NCI-H1694 treated with DMSO at 0.1 percent for 48 hours (cell line): ENCODE measurements at regions not wholly inside any gene's neighbourhood (a gene's known extent, or its start where the extent isn't known, plus 50 kb on each side); places are given as distances from the start of the nearest gene placed in this dataset.
A peak's percentile ranks its signal among the peaks of the same experiment; 100 is the strongest.

Experiments used
- DNase-seq: peaks from one replicate; lab custom pipeline; 2025; lab: John Stamatoyannopoulos, UW

DNA sequence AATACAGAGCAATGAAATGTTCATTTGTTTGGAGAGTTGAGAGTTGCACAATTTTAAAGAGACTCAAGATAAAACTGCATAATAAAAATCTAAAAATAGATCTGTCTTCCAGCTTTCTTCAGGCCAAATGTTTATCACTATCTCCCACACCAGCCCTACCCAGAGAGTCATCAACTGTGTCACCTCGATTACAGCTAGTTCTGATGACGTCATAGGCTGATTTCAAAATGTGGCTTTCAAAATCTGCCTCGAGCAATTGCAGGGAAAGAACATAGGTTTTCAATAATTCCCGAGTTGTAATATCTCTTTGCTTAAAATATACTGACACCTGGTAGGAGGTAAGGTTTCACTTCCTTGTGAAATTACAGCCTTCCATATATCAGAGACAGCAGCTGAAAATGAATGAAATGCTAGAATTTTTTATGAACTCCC is 677.6 kb upstream of the ID2 start:
- peak; percentile 55 for DNase-seq

DNA sequence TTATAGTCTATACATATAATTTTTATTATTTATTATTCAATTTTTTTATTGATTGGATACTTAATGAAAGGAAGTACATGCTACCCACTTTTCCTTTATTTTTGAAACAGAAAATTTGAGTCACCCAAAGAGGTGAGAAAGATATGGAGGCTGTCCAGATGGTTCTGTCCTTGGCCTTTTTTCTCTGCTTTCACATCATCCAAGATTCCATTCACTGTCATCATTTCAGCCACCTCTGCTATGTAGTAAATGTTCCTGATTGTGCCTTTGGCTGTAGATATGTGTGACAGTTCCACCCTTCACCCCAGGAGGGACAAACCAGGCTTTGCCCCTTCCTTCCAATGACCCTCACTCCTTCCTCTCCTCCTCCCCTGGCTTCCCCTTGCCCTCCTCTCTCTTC is 675.7 kb upstream of the ID2 start:
- no peak for DNase-seq

DNA sequence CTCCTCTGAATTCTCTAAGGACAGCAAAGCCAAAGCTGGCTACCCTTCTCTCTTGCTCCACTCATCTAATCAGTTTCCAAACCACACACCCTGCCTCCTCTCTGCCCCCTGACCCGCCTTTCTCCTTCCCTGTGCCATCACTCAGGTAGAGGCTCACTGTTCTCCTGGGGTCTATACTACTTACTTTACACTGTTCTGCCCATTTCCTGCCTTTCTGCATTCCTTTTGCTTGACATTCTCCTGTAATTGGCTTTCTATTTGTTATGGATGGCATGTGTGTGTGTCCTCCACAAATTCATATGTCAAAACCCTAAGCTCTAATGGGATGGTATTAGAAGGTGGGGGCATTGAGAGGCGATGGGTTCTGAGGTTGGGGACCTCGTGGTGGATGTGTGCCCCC is 675.2 kb upstream of the ID2 start:
- DNase-seq = no peak

DNA sequence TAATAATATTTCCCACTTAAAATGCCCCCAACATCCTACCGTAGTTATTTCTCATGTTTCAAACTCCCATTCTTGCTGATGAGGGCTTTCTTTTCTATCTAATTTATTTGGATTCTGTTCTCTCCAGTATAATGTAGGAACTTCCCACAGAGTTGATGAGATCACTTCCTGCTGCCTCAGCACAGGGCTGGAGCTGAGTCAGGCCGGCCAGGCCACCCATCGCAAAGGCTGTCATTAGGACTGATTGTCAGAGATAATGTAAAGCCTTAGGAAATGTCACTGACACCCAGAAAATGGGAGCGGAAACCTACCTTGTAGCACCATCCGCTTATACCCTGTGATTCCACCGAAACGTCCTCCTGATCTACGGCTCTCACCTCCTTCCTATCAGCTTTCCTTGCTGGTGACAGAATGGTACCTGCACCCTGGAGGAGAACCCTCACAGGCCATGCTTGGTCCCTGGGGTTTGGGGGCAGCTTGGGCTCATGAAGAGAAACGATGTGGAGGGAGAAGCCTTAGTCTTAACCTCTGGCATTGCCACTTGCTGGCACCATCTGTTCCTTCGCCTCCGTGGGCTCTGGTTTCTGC is 672.8 kb upstream of the ID2 start:
- DNase-seq = no peak

DNA sequence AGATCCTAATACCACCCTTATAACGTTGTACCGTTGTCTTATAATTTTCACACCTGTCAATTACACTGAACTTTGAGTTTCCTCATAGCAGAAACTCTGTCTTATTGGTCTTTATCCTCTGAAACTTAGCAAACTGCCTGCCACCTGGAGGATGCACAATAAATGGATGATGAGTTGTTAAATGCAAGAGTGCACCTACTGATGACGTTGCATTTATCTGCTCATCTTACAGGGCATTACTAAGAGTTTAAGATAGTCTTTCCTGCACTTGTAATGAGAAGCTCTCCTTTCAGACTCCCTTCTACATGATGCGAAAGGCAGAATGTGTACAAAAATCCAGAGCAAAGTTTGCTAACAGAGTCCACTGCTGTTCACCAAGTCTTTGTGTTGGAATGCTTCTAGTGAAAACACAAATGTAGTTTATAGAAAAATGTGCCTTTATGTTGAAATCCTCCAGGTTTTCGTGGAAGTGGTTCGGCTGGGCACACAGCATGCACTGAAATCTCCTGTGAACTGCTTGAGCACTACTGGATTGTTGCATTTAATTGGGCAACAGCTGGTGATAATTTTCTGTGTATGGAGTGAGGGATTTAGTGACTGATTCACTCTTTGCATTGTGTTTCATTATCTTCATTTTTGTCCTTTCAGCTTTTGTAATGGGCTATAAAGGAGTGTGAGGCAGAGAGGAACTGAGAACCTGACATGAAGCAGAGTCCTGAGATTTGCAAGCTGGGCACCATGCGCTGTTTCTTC is 665.8 kb upstream of the ID2 start:
- DNase-seq = peak; percentile 29

DNA sequence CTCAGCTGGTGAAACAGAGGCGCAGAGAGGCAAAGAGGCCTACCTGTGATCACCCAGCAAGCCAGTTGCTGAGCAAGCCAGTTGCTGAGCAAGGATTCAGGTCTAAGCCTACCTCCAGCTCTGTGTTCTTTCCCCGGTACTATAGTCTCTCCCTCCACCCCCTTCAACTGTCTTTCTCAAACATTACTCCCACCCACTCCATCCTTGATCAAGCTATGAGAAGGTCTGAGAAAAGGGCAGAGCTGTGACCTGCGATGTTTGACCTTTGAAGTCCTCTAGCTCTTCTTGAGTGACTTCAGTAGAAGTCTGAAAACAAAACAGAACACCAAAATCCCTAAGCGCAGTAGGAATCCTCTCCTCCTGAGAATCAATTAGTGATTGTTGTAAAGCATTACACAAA is 665.2 kb upstream of the ID2 start:
- no peak for DNase-seq

DNA sequence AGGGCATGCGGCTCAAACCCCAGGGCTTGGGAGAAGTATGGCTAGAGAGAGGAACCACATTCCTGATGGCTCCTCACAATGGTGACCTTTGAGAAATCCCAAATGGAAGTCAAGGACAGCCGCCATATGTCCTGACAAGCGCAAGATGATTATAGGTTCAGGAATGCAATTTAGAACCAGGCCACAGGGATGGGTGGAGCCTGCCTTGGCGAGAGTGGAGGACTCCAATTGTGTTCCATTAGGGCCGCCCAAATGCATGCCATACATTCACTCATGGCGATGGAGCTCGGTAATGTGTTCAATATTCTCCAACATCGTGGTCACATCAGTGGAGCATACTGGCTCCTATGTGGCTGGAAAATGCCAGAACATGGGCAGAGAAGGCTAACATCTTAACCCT is 662.9 kb upstream of the ID2 start:
- DNase-seq = no peak

DNA sequence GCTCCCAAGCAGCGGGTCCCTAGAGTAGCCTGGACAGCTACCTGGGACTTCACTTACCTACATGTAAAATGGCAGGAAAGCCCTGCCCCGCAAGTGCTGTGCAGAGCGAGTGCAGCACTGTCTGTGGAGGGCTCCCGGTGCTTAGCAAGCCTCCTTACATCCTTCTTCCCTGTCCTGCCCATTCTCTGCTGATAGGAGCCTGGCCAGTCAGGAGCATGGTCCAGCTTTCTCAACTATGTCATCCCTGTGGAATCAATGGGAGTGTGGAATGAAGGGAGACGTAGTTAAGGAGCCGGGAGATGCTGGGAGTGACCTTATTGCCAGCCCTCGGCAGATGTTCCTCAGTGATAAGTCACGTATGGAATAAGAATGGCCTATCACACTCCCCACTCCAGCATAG is 661.9 kb upstream of the ID2 start:
- DNase-seq = no peak

DNA sequence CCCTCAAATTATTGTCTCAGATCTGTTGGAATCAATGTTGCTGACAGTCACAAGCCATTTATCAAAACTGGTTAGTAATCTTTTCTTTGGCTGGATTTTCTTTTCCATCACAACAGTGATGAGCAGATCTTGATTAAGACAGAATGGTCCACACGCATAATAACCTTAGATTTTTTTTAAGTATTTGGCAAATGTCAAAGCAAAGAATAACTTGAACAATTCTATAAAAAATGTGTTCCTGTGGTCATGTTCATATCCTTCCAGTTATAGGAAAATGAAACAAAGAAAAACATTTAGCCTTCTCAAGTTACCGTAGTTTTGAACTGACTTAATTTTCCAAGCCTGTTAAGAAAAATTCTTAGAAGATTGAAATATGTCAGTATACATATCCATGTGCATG is 659.9 kb upstream of the ID2 start:
- DNase-seq = no peak

DNA sequence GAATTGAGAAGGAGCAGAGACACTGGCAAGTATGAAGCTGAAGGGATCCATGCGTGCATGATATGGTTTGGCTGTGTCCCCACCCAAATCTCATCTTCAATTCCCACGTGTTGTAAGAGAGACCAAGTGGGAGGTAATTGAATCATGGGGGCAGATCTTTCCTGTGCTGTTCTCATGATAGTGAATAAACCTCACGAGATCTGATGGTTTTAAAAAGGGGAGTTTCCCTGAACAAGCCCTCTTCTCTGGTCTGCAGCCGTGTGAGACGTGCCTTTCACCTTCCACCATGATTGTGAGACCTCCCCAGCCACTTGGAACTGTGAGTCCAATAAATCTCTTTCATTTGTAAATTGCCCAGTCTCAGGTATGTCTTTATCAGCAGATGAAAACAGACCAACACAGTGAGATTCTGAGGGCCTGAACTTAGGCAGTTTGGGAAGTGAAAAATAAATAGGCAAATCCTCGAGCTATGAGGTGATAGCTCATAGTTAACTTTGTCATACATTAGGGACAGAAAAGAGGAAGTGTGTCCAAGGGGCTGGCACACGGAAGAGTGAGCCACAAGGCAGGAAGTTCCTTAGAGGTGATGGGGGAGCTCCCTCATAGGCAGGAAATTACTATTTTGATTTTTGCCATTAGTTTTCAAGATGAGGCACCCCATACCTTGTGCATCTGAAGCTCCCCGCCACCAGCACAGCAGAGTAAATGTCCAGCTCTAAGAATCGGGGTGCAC is 658.8 kb upstream of the ID2 start:
- no peak for DNase-seq

DNA sequence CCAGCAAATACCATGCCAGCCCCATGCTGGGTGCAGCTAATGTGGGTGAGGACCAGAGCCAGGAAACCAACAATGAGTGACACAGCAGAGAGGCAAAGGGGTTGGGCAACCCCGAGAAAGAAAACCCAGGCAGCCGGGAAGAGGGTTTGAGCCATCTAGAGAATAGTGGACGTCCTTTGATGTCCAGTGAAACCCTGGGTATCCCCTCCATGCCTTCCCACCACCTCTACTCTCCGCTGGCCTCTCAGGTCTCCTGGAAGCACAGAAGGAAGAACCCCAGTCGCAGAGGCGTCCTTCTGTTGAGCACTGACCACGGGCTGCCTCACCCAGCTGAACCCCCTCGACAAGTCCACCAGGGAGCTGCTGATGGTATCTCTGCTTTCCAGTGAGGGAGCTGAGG is 657.4 kb upstream of the ID2 start:
- no peak for DNase-seq

DNA sequence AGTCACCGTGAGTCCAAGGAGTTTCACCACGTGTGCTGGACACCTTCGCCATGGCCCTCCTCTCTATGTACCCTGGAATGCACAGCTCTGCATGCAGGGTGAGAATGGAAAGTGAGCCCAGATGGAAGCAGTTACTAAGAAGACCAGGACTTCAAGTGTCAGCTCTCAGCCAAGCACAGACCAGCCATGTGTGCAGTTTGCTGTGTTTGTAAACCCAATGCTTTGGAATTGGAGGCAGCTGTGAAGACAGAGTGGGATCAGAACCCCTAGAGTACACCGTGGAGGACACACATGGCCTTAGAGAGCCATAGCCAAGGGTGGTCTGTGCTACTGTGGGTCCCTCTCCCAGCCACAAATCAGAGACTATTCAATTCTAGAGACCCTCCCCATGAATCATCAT is 655.5 kb upstream of the ID2 start:
- no peak for DNase-seq

DNA sequence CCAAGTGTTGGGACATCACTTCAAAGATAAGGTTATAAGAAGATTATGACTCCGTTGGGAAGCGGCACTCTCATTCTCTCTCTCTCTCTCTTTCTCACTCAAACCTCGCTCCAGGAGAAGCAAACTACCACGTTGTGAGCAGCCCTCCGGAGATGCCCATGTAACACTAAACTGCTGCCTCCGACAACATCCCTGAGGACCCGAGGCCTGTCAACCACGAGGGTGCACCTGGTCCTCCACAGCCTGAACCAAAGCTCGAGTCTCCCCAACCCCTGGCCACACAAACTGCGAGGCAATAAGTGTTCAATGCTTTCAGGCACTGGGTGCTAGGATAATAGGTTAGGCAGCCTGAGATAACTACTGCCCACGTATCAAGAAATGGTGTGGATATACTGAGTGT is 654.5 kb upstream of the ID2 start:
- DNase-seq = no peak

DNA sequence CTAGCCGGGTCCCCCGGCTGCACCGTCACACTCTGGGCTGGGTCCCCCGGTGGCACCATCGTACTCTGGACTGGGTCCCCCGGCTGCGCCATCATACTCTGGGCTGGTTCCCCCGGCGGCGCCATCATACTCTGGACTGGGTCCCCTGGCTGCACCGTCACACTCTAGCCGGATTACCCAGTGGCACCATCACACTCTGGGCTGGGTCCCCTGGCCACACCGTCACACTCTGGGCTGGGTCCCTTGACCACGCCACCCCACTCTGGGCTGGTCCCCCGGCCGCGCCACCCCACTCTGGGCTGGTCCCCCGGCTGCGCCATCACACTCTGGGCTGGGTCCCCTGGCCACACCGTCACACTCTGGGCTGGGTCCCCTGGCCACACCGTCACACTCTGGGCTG is 653.8 kb upstream of the ID2 start:
- no peak for DNase-seq

DNA sequence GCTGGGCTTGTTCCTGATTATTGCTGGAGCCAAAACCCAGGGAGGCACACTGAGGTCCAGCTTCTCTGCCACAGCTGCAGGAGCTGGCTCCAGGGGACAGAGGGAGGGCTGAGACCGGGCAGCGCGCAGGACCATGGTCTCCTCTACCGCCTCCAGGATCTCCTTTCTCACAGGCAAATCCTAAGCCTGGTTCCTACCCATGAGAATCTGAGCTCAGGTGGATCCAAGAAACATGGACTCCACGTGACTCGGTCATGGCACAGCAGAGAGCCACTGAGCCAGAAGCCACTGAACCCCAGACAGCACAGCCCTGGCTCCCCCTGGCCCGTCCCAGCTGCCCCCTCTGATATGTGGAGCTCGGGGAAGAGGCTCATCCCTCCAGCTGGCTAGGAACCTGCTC is 653.4 kb upstream of the ID2 start:
- no peak for DNase-seq

DNA sequence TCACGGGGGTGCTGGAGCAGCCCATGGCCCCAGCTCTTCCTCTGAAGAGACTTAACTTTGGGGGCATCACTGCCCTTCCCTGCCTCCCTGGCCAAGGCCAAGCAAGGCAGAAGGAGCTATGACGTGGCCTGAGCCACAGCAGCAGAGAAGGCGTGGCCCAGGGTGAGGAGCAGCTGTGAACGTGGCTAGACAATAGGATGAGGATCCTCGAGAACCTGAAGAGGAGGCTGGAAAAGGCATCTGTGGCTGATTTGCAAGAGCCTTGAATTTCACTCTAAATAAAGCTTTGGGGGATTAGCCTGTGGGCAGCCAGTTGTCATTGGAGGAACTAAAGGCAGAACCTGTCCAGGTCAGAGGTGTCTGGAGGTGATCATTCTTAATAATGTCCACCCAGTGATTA is 652.9 kb upstream of the ID2 start:
- no peak for DNase-seq

DNA sequence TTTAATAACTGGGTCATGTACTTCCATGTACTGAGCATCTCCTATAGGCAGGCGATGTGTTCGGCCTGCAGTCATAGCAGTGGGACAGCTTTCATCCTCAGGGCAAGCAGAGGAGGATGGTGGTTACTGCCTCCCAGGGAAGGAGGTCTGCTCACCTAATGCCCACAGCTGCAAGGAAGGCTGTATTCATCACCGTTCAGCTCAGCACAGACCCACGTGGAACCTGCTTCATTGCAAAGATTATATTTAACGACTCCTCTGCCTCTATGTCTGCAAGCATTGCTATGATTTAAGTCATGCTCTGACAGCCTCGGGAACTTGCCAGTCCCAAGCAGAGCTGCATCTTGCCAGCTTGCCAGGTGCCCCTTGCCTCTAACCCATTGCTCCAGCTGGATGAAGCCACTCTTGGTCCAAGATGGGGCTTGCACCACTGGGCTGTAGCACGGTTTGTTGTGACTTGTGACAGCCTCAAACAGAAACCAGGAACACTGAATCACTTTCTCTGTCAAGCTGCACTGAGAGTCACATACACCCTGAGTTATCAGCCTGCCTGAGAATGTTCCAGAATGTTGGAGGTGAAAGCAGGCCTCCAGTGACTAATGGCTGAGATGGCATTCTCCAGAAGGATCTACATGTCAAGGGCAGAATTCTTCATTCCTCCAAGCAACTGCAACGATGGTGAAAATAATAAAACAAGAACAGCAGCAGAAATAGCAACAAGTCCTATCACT is 651.1 kb upstream of the ID2 start:
- DNase-seq = no peak

DNA sequence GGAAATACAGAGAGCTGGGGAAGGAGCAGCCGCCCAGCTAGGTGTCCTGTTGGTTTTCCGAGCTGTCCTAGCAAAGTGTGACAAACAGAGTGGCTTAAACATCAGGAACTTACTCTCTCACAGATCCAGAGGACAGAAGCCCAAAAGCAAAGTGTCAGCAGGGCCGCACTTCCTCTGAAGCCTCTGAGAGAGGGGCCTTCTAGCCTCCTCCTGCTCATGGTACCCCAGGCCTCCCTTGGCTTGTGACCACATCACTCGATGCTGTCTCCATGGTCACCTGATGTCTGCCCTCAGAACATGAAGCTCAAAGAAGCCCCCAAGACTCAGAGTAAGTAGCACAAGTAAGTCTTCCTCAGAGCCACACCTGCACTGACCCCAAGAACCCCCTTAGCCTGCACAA is 650.5 kb upstream of the ID2 start:
- DNase-seq = no peak

DNA sequence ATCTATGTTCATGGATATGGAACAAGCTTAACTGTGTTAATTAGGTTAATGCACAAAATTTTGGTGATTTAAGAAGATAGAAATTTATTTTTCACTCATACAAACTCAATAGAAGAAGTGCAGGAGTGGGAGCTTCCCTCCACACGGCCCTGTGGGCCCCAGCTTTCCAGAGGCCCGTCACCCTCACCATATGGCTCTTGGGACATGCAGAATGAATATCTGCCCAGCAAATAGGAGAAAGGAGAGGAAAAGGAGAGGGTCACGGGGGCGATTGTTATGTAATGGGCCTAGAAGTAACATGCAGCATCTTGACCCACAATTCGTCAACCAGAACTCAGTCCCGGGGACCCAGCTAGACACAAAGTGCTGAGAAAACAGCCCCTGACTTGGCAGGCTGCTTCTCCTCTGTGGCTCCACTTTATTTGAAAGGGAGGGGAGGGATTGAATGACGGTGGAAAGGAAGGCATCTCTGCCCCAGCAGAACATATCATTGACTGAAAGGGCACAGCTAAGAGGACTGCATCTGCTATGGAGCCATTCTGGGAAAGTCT is 648.2 kb upstream of the ID2 start:
- DNase-seq = no peak

DNA sequence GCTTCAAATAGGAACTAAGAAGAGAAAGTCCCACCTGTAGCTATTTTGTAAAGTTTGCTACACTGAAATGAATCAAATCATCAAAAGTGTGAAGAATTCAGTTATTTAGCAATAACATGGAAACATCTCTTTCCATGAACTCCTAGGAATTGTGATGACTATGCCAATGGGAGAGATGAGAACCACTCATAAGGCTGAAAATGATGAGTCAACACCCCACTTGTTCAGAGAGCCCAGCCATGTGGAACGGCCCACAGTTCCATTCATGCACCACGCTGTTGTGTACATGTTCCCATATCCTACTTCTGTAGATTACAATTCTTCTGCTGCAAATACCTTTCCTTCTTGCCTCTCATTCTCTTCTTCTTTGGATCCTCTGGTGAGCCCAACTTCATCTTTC is 645.5 kb upstream of the ID2 start:
- DNase-seq = no peak

DNA sequence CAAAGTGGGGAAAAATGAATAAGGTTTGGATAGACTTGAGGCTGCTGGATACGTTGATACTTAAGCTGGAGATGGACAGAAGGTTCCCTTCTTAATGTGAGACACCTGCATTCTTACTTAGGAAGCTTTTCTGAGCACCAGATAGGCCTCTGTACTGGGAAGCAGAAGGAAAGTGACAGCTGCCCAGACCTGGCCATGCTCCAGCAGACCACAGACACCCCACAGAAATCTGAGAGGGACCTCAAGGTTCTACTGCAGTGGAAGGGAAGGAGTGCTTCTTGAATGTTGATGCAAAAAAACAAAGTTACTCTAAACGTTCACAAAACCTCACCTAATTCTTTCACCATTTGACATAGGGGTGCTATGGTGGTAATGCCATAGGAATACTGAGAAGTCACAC is 642.1 kb upstream of the ID2 start:
- DNase-seq = no peak

DNA sequence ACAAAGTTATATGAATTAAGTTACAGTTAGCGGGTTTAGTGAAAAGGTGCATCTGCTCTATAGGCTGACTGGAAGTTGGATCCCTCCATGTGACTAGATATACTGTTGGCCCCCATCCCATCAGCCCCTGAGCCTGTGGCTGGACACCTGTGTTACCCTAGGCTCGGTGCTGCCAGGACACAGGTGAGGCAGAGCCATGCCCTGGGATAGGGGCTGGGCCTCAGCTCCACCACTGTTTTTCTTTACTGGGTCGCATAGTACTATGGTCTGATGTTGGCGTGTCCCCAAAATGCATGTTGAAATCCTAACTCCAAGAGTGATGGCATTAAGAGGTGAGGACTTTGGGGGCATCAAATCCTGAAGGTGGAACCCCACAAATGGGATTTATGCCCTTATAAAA is 638.6 kb upstream of the ID2 start:
- DNase-seq = no peak
